ENCODE measurements at regions not wholly inside any gene's neighbourhood (a gene's known extent, or its start where the extent isn't known, plus 50 kb on each side); places are given as distances from the start of the nearest gene placed in this dataset.
"Not testable (repeated sequence)": the region's sequence is repeated elsewhere in the genome, so short reads cannot be mapped to it uniquely, and the experiment has no call there.

GRCh38 chr6:43884652-43885022 is 114.6 kb downstream of the VEGFA start:
- H3K9me2 ChIP-seq (replicated peaks; ENCODE audit: insufficient read depth), result no peaks in the 10 kb centered on the region
- TF ChIP-seq EZH2 (IDR thresholded peaks at IDR 0.05; ENCODE audit: borderline replicate concordance), result no peak
- TF ChIP-seq CTCF (IDR thresholded peaks at IDR 0.05; ENCODE audit: poor library complexity), result no peak
- no peak for TF ChIP-seq EZH2phosphoT487 (IDR thresholded peaks at IDR 0.05; ENCODE audit: low read depth, severe bottlenecking, unreplicated experiment)
- no peaks in the 10 kb centered on the region for H3K79me2 ChIP-seq
- H3K36me3 ChIP-seq (replicated peaks; ENCODE audit: insufficient read depth, low read depth), result no peaks in the 10 kb centered on the region
- no peak overlapping the region for H3K4me2 ChIP-seq
- H3K27me3 ChIP-seq, result no peaks in the 10 kb centered on the region
- no peaks in the 10 kb centered on the region for H3K4me1 ChIP-seq (ENCODE audit: insufficient read depth)
- H2AFZ ChIP-seq, result no peak overlapping the region
- WGBS (ENCODE audit: low lambda C conversion rate, missing lambda C conversion rate), result 92% methylated on average over 5 of the region's 5 CpGs
- no peak overlapping the region for H3K4me3 ChIP-seq
- H4K20me1 ChIP-seq (ENCODE audit: insufficient read depth, poor library complexity, severe bottlenecking), result no peaks in the 10 kb centered on the region
- no peak overlapping the region for H3K27ac ChIP-seq
- no peaks in the 10 kb centered on the region for H3K9me3 ChIP-seq (ENCODE audit: low read depth)
- DNase-seq (ENCODE audit: low spot score), result no peak

- Histone ChIP-seq H2AFZ (no peak overlapping the region), H4K20me1 (ENCODE audit: insufficient read depth, poor library complexity, severe bottlenecking) (no peaks in the 10 kb centered on the region), H3K79me2 (no peaks in the 10 kb centered on the region), H3K36me3 (replicated peaks; ENCODE audit: insufficient read depth, low read depth) (no peaks in the 10 kb centered on the region), H3K9me2 (replicated peaks; ENCODE audit: insufficient read depth) (no peaks in the 10 kb centered on the region), H3K9me3 (ENCODE audit: low read depth) (no peaks in the 10 kb centered on the region), H3K4me2 (no peak overlapping the region), H3K4me3 (no peak overlapping the region), H3K27ac (no peak overlapping the region), H3K27me3 (no peaks in the 10 kb centered on the region), H3K4me1 (ENCODE audit: insufficient read depth) (no peaks in the 10 kb centered on the region)
- WGBS (ENCODE audit: low lambda C conversion rate, missing lambda C conversion rate), result 82% methylated on average over 7 of the region's 7 CpGs
- TF ChIP-seq EZH2phosphoT487 (IDR thresholded peaks at IDR 0.05; ENCODE audit: low read depth, severe bottlenecking, unreplicated experiment), result no peak
- TF ChIP-seq EZH2 (IDR thresholded peaks at IDR 0.05; ENCODE audit: borderline replicate concordance), result no peak
- no peak for TF ChIP-seq CTCF (IDR thresholded peaks at IDR 0.05; ENCODE audit: poor library complexity)
- DNase-seq (ENCODE audit: low spot score), result no peak
Observed at GRCh38 chr6:43883847-43884651, 114.0 kb downstream of the VEGFA start.

DNA sequence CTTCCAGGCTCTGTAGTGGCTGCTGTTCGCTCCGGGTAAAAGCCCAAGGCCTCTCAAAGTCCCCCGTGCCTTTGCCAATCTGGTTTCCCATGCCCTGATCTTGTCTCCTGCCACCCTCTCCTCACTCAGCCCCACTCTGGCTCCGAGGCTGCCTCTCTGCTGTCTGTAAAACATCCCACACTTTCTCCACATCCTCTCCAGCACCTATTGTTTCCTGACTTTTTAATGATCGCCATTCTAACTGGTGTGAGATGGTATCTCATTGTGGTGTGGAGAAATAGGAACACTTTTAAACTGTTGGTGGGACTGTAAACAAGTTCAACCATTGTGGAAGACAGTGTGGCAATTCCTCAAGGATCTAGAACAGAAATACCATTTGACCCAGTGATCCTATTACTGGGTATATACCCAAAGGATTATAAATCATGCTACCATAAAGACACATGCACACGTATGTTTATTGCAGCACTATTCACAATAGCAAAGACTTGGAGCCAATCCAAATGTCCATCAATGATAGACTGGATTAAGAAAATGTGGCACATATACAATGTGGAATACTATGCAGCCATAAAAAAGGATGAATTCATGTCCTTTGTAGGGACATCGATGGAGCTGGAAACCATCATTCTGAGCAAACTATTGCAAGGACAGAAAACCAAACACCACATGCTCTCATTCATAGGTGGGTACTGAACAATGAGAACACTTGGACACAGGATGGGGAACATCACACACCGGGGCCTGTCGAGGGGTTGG is 112.9 kb downstream of the VEGFA start:
- not testable (repeated sequence) for H3K36me3 ChIP-seq (replicated peaks; ENCODE audit: insufficient read depth, low read depth); H3K9me2 ChIP-seq (replicated peaks; ENCODE audit: insufficient read depth)

More for the DNA sequence above, 112.9 kb downstream of the VEGFA start:
- not testable (repeated sequence) for H3K4me2 ChIP-seq; H3K27me3 ChIP-seq; H3K79me2 ChIP-seq; H2AFZ ChIP-seq; DNase-seq (ENCODE audit: low spot score); H4K20me1 ChIP-seq (ENCODE audit: insufficient read depth, poor library complexity, severe bottlenecking); H3K9me3 ChIP-seq (ENCODE audit: low read depth); H3K27ac ChIP-seq; H3K4me3 ChIP-seq; H3K4me1 ChIP-seq (ENCODE audit: insufficient read depth)
- WGBS (ENCODE audit: low lambda C conversion rate, missing lambda C conversion rate), result 91% methylated on average over 9 of the region's 9 CpGs

All from hepatocyte (in vitro differentiated cells).